GM19438 (cell line): ENCODE measurements at regions not wholly inside any gene's neighbourhood (a gene's known extent, or its start where the extent isn't known, plus 50 kb on each side); places are given as distances from the start of the nearest gene placed in this dataset.

Experiments used
- ATAC-seq: cut with Tn5 transposase; IDR thresholded peaks from one replicate; pipeline ENCODE4 v1.9.1; 2021; ENCODE audit warnings: low read depth; ENCODE audit not compliant: unreplicated experiment

- no peak for ATAC-seq
Measured at GRCh38 chr2:147712051-147712450, 132.8 kb upstream of the ACVR2A start.

GRCh38 chr2:147711031-147711430, 133.8 kb upstream of the ACVR2A start:
- no peak for ATAC-seq

- ATAC-seq = no peak
Measured at GRCh38 chr2:147709655-147710054, 135.2 kb upstream of the ACVR2A start.

- ATAC-seq = no peak
Measured at GRCh38 chr2:147703171-147703570, 141.7 kb upstream of the ACVR2A start.

GRCh38 chr2:147698166-147698565, 146.7 kb upstream of the ACVR2A start:
- ATAC-seq = no peak

GRCh38 chr2:147696426-147696825, 148.4 kb upstream of the ACVR2A start:
- no peak for ATAC-seq

GRCh38 chr2:147689220-147689909, 155.5 kb upstream of the ACVR2A start:
- peak; percentile 99 for ATAC-seq

- no peak for ATAC-seq
Measured at GRCh38 chr2:147688242-147688641, 156.6 kb upstream of the ACVR2A start.

GRCh38 chr2:147686365-147686764, 158.5 kb upstream of the ACVR2A start:
- no peak for ATAC-seq

- ATAC-seq = no peak
Measured at GRCh38 chr2:147684903-147685302, 159.9 kb upstream of the ACVR2A start.

- ATAC-seq = no peak
Measured at GRCh38 chr2:147683380-147683779, 161.4 kb upstream of the ACVR2A start.

GRCh38 chr2:147681093-147681492, 163.7 kb upstream of the ACVR2A start:
- no peak for ATAC-seq

- no peak for ATAC-seq
Measured at GRCh38 chr2:147679955-147680531, 164.8 kb upstream of the ACVR2A start.

- ATAC-seq = no peak
Measured at GRCh38 chr2:147679191-147679954, 165.5 kb upstream of the ACVR2A start.

- ATAC-seq = no peak
Measured at GRCh38 chr2:147665105-147665504, 179.7 kb upstream of the ACVR2A start.

- no peak for ATAC-seq
Measured at GRCh38 chr2:147663962-147664361, 180.9 kb upstream of the ACVR2A start.

GRCh38 chr2:147663153-147663961, 181.5 kb upstream of the ACVR2A start:
- ATAC-seq = peak; percentile 79

- ATAC-seq = no peak
Measured at GRCh38 chr2:147662221-147662620, 182.6 kb upstream of the ACVR2A start.

GRCh38 chr2:147660680-147661079, 184.1 kb upstream of the ACVR2A start:
- ATAC-seq = no peak

GRCh38 chr2:147659051-147659450, 185.8 kb upstream of the ACVR2A start:
- ATAC-seq = no peak
